Stimulated activated CD8-positive, alpha-beta memory T cell treated with anti-CD3 and anti-CD28 coated beads, Interleukin-15, amount 100 ng/mL, for 48 hours (primary cell): ENCODE measurements at regions not wholly inside any gene's neighbourhood (a gene's known extent, or its start where the extent isn't known, plus 50 kb on each side); places are given as distances from the start of the nearest gene placed in this dataset.

Experiments used
- DNase-seq, 2 donors: peaks; one replicate each; pipeline ENCODE4 v3.0.0-alpha.2; 2020; ENCODE audit warnings: low read depth in 2 of 2

DNA sequence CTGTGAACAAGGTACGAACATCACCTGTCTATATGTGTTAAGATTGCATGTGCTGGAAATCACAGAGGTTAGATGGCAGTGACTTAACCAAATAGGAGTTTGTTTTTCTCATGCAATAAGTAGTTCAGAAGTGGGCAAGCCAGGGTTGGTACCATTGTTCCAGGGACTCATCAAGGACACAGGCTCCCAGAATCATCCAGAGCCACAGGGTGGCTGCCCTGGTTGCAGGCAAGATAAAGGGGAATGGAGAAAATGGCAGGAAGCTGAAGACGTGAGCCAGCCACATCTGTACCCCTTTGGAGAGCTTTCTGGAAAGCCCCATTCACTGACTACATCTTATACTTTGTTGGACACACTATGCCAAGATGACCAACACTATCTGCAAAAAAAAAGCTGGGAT lies 126.0 kb upstream of the IL12B start:
- DNase-seq, result no peak

DNA sequence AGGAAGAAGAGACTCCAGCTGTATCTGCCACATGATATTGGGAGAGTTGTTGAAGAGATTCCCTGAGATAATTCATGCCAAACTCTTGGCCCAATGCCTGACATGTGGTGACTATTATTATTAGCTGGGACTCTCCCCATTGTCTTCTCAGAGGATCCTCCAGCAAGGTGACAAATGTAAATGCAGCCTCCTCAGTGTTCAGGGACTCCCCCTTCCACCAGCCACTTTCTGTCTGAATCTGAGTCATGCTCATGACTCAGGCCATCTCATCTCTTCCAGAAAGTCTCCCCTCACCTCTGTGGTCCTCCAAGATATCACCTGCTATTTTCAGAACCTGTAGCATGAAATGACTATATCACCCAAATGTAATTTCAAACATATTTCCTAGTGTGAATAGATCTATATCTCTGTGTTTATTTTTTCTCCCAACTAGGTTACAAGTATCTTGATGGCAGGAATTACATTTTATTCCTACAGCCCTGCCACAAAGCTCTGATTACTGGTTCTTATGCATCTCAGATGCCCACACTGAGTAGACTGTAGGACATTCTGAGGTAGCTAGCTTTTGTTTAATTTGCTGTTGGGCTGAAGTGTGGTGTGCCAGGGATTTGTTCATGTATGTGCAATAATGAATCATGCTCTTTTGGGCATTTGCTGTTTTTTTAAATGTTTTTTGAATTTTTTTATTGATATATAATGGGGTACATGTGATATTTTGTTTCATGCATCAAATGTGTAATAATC lies 126.6 kb upstream of the IL12B start:
- DNase-seq, result peak; percentile 50 to 52

DNA sequence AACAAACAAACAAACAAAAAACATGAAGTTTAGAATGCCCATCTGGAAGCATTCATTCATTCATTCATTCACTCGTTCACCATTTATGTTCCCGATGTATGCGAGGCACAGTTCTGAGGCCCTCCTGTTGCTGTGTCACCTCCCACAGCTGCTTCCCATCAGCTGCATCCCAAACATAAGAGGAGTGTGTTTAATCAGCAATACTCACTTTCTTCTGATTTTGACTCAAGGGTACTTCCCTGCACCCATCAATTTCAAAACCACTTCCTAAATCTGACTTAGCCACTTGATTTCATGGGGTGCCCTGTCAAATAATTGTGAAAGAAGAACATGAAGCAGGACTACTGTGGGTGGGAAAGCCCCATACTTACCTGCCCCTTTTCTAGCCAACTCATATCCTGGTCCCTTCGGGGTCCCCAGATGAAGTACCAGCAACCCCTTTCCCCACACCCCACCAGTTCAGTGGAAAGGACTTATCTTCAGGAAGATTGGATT lies 128.0 kb upstream of the IL12B start:
- DNase-seq, result peak in 1 of 2 donors; percentile 13

DNA sequence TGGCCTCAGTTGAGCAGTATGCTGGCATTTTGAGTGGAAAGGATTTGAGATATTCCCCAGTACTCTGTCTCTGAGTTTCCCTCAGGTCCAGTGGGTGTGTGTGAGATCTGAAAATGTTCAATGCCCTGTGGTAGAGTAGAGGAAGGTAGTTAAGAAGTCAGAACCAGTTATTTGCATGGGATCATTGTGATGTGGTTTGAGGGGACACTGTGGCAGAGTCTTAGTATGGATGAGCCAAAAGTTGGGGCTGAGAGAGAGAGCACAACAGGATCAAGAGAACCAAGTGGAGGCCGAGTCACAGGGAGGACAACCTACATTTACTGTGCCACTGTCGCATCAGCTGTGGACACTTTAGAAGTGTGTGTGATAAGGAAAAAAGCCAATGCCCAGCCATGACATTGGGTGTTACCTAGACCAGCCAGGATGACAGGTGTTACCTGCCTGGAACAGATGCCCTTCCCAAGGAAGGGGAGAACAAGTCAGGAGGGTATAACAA lies 128.9 kb upstream of the IL12B start:
- no peak for DNase-seq

DNA sequence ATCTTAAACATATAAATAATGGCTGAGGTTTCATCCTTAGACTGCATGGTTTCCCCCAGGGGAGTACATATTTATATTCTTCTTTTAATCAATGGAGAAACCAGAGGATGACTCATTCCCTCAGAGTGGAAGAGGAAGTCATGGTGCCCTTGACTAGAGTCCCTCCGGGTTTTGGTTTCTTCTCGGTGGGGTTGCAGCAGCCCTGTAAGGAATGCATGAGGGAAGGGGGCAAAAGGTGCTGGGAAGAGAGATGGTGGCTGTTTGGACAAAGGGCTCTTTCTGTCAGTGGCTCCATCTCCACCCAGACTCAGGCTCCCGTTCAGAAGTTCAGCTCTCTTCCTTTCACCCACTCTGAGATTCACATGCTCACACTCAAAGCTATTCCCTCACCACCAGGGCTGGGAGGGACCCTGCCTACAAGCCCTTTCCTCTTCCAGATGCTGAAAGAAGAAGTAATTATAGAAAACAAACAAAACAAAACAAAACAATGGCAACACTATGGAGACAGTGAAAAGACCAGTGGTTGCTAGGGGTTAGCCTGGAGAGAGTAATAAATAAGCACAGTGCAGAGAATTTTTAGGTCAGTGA lies 129.8 kb upstream of the IL12B start:
- no peak for DNase-seq

DNA sequence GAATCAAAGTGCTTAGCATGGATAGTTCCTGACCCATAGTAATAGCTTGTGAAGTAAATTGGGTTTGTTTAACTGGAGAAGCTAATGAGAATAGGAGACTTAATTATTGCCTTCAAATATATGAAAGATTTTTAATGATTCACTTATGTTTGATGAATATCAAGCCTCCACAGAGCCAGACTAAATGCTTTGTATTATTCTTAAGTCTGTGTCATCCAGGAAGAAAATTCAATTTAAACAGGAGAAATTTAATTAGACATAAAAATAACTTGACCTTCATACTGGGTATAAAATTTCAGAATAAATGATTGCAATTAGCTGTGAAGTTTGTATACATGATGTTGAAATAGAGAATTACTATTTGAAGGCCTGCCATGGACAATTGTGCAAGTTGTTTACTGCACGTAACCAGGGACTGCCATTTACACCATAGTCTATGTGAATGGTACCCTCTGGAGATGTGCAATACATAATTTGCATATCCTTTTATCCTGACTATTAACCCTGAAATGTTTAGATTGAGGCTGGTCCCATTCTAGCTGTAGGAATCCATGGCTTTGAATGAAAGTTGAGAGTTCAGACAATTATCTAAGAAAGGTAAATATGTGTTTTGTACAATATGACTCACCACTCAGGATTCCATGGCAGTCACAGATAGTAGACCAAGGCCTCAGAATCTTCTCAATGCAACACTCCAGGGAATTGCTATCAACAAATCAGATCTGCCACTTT lies 133.5 kb upstream of the IL12B start:
- DNase-seq, result no peak

DNA sequence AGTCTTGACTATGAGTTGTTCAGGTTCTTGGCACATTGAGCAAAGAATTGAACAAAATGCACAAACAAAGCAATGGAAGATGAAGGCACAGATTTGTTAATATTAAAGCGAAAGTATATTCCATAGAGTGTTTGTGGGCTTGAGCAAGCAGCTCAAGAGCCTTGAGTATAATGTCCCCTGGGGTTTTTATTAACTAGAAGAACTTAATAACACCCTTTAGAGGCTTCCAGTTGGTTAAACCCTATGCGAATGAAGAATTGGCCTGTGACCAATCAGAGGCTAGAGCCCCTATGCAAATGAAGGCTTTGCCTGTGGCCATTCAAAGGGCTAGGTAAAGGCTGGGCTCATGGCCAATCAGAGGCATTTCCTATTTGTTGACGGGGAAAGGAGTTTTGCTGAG lies 135.3 kb upstream of the IL12B start:
- DNase-seq, result no peak

DNA sequence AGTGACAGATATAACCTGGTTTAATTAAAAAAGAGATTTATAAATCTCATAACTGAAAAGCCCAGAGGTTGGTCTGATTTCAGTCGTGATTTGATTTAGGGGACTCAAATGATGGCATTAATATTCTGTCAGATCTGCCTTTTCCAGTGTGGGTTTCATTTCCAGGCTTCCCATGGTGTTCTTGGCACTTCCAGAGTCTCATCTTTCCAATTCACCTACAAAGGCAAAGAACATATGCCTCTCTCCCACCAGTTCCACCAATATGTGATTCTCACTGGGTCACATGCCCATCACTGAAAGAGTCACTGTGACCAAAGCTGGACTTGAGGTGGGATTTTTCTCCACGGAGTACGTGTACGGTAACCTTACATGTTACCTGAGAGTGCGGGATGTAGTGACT lies 137.4 kb upstream of the IL12B start:
- DNase-seq, result no peak

DNA sequence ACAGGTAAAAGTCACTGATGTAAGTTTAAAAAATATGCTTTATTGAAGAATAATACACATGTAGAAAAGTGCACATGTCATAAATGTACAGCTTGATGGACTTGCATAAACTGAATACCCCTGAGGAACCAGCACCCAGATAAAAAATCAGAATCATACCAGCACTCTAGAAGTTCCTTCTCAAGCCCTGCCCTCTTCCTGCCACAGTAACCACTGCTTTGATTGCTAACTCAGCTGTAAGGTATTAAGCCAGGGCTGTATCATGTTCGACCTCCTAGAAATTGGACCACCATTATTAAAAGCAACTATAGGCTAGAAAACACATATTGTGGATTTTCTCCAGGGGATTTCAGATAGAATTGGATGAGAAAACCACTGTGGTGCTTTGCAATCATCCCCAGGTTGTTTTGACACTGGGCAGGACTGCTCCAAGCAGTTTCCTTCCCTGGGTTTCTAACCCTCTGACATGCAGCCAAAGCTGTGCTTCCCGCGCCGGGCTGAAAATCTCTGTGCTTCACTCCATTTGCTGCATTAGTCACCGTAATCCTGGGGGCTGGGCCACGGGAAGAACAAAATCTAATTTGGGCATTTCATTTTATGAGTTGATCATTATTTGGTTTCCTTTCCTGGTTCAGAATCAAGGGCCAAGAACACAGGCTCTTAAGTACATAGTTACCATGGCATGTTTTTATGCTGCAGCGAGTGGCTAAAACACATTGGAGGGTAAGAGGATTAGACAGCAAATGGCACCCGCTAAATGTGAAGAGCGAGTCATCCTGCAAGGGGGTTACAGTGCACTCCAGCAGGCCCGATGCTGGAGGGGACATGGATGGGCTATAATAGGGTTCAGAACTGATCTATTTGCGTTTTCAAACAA lies 139.4 kb upstream of the IL12B start:
- DNase-seq, result no peak

DNA sequence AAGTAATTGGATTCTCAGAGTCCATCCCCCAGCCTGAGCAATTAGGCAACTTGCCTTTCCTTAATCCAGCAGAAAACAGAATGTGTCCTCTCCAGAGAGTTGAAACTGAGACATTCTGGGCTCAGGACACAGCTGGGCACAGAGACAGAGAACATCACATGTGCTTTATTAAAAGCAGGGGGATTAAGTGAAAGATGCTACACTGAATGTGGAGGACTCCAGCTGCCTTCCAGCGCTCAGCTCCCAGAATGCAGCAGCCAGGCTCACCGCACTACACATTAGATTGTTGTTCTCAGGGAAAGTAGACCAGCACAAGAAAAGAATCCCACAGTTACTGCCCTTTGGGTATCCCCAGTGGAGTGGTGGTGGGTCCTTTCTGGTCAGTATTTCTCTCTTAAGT lies 141.6 kb upstream of the IL12B start:
- DNase-seq, result no peak

DNA sequence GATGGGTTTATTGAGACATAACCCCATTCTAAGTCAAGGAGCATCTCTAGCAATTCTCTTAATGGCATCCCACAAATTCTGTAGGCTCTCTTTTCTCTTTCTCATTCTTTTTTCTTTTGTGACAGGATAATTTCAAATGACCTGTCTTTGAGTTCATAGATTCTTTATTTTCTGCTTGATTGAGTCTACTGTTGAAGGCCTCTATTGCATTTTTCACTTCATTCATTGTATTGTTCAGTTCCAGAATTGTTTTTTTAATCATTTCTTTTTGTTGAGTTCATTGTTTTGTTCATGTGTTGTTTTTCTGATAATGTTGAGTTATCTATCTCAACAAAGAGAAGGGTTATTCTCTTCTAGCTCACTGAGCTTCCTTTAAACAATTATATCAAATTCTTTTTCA lies 144.7 kb upstream of the IL12B start:
- no peak for DNase-seq

DNA sequence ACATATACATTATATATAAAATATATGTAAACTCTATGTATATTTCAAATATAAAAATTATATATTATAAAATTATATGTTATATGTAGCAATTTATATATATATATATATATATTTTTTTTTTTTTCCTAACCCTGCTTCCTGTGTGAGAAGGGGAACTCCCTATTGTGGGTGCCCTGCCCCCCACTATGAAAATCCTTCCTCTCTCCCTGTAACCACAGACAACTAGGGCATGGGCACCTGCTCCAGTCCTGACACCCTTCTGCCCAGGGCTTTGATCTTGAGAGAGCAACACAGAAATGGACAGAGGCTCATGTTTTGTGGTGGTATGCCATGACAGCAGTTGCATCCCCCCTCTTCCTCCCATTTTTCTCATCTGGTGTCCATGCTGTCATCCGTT lies 148.7 kb upstream of the IL12B start:
- DNase-seq, result no peak

DNA sequence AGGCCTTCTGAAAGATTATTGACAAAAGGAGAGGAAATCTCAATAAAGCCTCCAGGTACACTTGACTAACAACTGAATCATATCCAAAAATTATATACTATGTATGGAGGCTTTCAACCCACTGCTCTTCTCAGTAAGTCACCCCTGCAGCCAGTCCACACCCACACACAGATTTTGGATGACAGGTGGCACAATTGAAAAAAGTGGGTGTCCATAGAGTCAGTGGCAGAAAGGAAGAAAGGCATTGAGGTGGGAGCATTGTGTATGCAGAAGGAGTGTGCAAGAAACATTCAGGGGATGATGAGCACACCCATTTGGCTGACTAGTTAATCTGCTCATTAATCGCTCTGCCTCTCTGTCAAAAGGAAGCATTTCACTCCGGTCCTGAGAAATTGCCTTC lies 150.6 kb upstream of the IL12B start:
- DNase-seq, result no peak

DNA sequence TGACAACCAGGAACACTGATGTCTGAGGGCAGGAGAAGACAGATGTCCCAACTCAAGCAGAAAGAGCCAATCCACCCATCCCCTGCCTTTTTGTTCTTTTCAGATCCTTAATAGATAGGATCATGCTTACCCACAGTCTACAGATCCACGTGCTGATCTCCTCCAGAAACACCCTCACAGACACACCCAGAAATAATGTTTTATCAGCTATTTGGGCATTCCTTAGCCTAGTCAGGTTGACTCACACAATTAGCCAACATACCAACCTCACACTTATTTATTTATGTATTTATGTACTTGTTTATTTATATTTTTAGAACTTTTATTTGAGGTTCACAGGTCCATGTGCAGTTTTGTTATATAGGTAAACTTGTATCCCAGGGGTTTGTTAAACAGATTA lies 151.5 kb upstream of the IL12B start:
- no peak for DNase-seq

DNA sequence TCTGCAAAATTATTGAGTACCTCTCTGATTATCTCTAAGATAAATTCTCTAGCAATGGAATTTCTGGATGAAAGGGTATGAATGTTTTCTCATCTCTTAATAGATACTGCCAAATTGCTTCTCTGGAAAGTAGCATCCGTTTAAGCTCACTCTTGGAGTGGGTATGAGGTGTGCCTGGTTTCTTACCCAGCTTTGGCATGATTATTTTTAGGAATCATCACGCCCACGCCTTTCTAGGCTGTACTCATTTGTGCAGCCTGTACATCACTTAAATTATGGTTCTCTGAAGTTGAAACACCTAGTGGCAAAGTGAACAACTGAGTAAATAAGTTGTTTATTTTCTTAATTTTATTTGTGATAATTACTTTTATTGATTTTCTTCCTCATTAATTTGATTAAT lies 156.5 kb upstream of the IL12B start:
- DNase-seq, result no peak

DNA sequence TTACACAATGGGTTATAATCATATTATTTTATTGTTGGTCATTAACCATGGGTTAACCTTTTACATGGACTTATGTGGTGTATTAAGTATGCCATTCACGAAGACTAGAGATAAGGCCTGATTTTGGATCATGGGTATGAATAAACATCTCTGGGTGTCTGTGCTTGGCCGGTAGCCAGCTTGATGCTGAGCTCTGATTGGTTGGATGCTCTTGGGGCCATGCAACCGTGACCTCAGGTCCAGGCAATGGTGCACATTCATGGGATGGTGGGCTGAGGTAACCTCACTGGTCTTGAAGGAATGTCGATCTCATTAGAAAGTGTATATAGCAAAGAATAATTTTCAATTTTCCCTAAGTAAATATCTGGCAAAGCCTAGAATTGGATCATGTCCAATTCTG lies 158.2 kb upstream of the IL12B start:
- no peak for DNase-seq

DNA sequence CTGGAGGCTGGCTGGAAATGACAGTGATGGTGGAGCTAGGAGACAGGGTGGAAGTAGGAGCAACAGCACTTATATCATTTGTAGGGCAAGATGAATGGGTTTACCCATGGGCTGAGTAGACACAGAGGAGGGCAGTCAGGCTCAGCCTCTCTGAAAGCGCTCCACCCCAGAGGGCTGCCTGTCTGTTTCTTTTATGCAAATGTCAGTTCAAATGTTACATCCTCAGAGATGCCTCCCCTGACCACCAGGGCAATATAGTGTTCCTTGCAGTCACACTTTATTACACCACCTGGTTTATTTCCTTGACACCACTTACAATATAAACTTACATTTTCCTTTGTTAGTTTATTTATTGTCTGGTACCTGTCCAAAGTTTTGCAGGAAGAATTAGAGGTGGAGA lies 159.5 kb upstream of the IL12B start:
- DNase-seq, result no peak

DNA sequence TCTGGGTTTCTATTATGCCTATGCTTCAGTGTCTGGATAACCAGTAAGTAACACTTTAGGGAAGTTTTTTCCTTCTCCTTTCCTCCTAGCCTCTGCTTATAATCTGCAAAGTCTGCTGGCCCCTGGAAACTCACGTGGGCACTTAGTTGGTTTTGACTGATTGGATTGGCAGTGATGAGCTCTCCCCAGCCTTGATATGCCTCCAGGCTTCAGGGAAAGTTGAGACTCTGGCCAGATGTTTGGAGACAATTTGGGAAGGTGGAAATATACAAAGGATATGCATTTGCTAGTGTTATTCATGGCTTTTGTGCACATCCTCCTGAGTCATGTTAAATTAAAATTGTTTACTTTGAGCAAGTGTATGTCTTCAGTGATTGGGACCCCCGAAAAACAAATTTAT lies 160.2 kb upstream of the IL12B start:
- DNase-seq, result no peak

DNA sequence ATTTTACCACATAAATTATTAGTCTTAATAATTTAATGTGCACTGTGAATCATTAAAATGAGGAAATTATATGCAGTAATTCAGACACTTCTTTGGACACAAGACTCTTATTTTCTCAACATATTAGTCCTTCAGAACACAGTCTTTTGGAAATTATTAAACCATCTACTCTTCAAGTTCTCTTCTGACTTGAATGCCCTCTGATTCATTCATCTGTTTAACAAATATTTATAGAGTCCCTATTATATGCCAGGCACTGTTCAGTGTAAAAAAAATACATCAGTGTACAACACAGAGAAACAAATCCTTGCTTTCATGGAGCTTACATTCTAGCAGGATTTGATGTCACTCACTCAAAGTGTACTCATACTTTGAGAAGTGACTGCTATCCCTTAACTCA lies 163.4 kb upstream of the IL12B start:
- no peak for DNase-seq

DNA sequence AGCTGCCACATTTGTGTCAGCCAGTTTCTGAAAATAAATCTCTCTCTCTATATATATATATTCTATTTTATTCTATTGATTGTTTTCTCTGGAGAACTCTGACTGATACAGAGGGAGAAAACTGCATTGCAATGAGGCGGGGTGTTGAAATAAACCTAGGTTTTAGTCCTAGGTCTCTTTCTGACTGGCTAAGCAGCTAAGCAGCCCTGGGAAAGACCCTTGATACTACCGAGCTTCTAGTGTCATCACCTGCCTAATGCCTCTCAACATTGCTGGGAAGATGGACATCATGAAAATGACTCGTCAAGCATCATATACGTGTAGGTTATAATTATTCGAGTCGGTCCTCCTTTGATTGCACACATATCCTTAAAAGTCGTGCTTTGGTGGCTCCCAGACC lies 166.5 kb upstream of the IL12B start:
- no peak for DNase-seq

DNA sequence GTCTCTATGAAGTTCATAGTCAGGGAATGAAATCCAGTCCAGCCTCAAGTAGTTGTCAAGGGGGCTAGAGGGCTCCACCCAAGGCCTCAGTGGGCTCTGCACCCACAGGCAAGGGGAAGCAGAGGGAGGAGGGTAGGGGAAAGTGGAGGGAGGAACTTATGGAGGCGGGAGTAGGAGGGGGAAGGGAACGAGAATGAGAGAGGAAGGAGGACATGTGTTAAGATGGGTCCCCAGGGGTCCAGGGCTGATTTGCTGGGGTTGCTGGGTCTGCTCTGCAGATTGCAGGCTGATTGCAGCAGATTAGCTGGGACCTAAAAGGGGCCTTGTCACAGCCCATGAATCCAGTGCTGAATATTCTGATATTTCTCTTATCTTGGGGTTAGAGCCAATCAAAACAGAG lies 166.9 kb upstream of the IL12B start:
- no peak for DNase-seq

DNA sequence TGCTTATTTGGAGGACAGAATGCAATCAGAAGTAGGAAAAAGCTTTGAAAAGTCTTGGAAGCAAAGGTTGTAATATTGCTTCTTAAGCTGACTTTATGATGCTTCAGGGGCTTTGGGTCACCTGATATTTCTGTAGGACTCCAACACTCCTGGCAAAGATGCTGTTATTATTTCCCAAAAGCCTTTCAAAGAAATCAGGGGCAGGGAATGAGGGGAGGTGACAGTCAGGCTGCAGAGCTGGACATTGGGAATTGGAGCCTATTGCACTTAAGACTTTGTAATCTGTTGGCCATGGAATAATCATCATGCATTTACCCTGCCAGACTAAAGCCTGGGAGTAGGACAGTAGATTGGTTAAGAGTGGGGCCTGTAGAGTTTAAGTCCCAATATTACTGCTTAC lies 168.3 kb upstream of the IL12B start:
- no peak for DNase-seq
